HUES64 (cell line): ENCODE measurements at regions not wholly inside any gene's neighbourhood (a gene's known extent, or its start where the extent isn't known, plus 50 kb on each side); places are given as distances from the start of the nearest gene placed in this dataset.

Source experiments
- H3K27ac ChIP-seq: 2 replicates; pipeline ENCODE4 v1.7.0; 2013; ENCODE audit warnings: low read depth, low read length, inconsistent platforms
- H3K27me3 ChIP-seq: 2 replicates; pipeline ENCODE4 v1.6.1; 2013; ENCODE audit warnings: mild to moderate bottlenecking, low read length; ENCODE audit not compliant: insufficient read depth
- H3K36me3 ChIP-seq: 2 replicates; pipeline ENCODE4 v1.6.1; 2013; ENCODE audit warnings: mild to moderate bottlenecking, low read length; ENCODE audit not compliant: insufficient read depth
- H3K4me1 ChIP-seq: 2 replicates; pipeline ENCODE4 v1.6.1; 2013; ENCODE audit warnings: mild to moderate bottlenecking, low read length, moderate library complexity; ENCODE audit not compliant: insufficient read depth
- H3K4me3 ChIP-seq: 2 replicates; pipeline ENCODE4 v1.5.1; 2013; ENCODE audit warnings: mild to moderate bottlenecking, low read length, moderate library complexity
- H3K9ac ChIP-seq: 2 replicates; pipeline ENCODE4 v1.6.1; 2013; ENCODE audit warnings: mild to moderate bottlenecking, low read depth, low read length
- H3K9me3 ChIP-seq: 2 replicates; pipeline ENCODE4 v1.6.1; 2013; ENCODE audit warnings: low read depth, low read length; ENCODE audit not compliant: insufficient read depth
- WGBS: fragments of 150-250, 120-280 bp; methylation state at CpG from one replicate; pipeline ENCODE4 v1.1.7; 2013; ENCODE audit warnings: missing lambda C conversion rate; 5-methylcytosine and 5-hydroxymethylcytosine counted together

DNA sequence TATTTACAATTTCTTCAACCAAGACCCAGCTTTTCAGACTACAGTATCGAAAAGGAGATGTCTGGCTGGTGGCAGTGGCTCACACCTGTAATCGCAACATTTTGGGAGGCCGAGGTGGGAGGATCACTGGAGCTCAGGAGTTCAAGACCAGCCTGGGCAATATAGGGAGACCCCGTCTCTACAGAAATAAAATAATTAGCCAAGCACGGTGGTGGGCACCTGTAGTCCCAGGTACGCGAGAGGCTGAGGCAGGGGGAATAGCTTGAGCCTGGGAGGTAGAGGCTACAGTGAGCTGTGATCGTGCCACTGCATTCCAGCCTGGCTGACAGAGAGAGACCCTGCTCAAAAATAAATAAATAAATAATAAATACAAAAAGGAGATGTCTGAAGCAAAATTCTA is 530.5 kb downstream of the BCL11B start:
- H3K9me3 ChIP-seq, result 0 out of 2 replicates have a peak, but pooled peaks cover 5% of the 10 kb centered on the region
- no peak overlapping the region for H3K27ac ChIP-seq
- 96% methylated on average over 8 of the region's 8 CpGs for WGBS
- H3K27me3 ChIP-seq, result no peaks in the 10 kb centered on the region
- H3K36me3 ChIP-seq, result no peaks in the 10 kb centered on the region
- H3K9ac ChIP-seq, result no peak overlapping the region
- H3K4me1 ChIP-seq, result no peaks in the 10 kb centered on the region
- no peak overlapping the region for H3K4me3 ChIP-seq

DNA sequence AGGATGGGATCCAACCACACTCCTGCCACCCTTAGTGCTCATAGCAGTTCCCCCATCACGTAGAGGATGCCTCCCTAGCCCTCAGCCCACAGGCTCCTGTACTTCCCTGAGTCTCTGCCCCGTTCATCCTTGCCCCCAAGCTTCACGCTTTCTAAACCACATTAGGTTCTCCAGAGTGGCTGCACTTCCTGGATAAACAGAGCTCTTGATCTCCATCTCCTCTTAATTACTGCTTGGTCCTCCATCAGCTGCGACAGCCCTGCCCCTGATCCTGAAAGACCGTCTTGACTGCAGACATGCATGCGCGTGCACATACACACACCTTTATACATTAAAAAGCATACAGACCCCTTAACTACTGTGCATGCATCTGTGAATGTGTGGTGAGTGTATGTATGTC is 530.0 kb downstream of the BCL11B start:
- Histone ChIP-seq H3K27me3 (no peaks in the 10 kb centered on the region), H3K4me3 (no peak overlapping the region), H3K27ac (no peak overlapping the region), H3K9ac (no peak overlapping the region), H3K4me1 (no peaks in the 10 kb centered on the region), H3K36me3 (no peaks in the 10 kb centered on the region), H3K9me3 (0 out of 2 replicates have a peak, but pooled peaks cover 5% of the 10 kb centered on the region)
- WGBS, result 94% methylated on average over 7 of the region's 7 CpGs

DNA sequence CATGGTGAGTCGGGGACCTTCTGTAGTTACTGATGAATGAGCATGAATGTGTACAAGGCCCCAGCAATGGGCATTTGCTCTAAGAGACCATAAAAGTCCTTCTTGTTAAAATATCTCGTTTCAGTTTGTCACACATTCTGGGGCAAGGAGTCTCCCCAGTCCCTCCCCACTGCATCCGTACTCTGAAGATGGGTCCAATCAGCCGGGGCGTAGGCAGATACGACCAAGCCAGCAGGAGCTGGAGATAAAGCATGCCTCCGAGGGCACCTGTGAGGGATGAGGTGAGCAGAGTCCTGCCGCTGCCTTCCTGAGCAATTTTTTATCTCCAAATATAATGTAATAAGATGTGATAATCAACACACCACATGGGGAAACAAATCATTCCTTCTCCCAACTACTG is 528.5 kb downstream of the BCL11B start:
- Histone ChIP-seq H3K9ac (no peak overlapping the region), H3K4me1 (no peaks in the 10 kb centered on the region), H3K9me3 (no peaks in the 10 kb centered on the region), H3K27ac (no peak overlapping the region), H3K36me3 (no peaks in the 10 kb centered on the region), H3K27me3 (no peaks in the 10 kb centered on the region), H3K4me3 (no peak overlapping the region)
- WGBS, result 95% methylated on average over 7 of the region's 8 CpGs

DNA sequence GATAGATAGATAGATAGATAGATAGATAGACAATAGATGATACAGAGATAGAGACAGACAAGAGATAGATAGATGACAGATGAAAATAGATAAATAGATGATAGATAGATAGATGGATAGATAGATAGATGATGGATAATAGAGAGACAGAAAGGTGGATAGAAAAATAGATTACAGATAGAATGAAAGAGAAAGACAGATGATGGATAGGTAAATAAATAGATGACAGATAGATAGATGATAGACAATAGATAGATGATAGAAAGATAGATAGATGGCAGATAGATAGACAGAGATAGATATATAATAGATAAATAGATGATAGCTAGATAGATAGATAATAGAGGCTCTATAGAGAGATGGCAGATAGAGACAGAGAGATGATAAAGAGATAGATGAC is 523.0 kb downstream of the BCL11B start:
- Histone ChIP-seq H3K4me3 (no peak overlapping the region), H3K4me1 (no peaks in the 10 kb centered on the region; the same call in 1 of the 2 replicates), H3K36me3 (no peaks in the 10 kb centered on the region), H3K27ac (no peak overlapping the region), H3K9ac (no peak overlapping the region), H3K9me3 (no peaks in the 10 kb centered on the region), H3K27me3 (no peaks in the 10 kb centered on the region)

DNA sequence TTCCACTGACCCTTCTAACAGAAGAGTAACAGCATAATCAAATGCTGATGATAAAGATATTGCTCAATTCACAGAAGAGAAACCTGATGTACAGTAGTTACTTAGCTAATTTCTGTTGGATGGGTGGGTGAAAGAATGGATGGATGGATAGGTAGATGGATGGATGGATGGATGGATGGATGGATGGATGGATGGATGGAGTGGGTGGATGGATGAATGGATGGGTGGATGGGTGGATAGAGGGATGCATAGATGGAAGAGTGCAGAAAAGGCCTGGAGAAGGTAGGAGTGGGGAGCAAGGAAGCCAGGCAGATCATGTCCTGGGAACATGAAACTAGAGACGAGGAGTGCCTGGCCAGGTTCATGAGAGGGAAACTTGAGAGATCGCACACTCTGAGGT is 520.9 kb downstream of the BCL11B start:
- Histone ChIP-seq H3K4me1 (no peaks in the 10 kb centered on the region; the same call in 1 of the 2 replicates), H3K9ac (no peak overlapping the region), H3K36me3 (no peaks in the 10 kb centered on the region), H3K27me3 (no peaks in the 10 kb centered on the region), H3K9me3 (peaks cover 10% of the 10 kb centered on the region), H3K4me3 (no peak overlapping the region), H3K27ac (no peak overlapping the region)
- WGBS, result 97% methylated on average over 2 of the region's 2 CpGs

DNA sequence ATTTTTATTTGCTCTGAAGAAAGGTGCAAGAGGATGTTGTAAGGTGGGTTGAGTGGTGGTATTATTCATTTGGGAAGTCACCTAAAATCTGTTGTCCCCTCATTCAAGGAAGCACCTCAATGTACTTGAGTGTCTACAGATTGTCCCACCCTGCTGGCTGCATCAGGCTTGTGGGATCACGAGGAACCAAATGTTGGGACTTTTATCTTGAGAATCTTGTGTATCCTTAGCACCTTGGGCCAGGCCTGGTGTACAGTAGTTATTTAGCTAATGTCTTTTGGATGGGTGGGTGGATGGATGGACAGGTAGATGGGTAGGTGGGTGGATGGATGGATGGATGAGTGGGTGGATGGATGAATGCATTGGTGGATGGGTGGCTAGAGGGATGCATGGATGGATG is 519.3 kb downstream of the BCL11B start:
- Histone ChIP-seq H3K4me3 (no peak overlapping the region), H3K27me3 (no peaks in the 10 kb centered on the region), H3K4me1 (no peaks in the 10 kb centered on the region; the same call in 1 of the 2 replicates), H3K36me3 (no peaks in the 10 kb centered on the region), H3K27ac (no peak overlapping the region), H3K9me3 (peaks cover 10% of the 10 kb centered on the region), H3K9ac (no peak overlapping the region)
- WGBS, result 96% methylated on average over 1 of the region's 1 CpG

DNA sequence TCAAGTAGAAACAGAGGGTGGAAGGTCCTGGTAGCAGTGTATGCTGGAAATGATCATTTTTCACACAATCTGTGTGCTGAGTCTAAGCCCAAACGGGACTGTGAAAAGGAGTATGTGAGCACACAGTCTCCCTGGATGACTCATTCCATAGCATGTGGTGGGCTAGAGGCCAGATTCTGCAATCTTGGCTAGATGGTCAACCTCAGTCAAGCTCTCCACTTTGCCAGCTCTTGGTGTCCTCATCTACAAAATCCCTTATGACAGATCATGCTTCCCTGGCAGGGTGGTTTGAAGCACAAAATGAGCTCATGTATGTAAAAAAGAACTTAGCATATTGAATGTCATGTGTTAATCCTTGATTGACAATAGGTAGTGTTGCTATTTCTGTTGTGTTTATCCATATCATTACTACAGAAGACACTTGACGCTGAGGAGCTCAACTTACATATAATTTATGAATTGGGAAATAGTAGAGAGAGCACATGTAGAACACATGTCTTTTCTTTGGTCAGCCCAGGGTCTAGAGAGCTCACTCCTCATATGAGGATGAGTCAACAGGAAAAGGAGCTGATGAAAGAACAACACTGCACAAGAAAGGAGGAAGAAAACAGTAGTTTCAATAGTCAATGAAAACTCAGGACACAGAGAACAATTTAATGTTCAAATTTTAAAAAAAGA is 517.5 kb downstream of the BCL11B start:
- H3K4me1 ChIP-seq, result no peaks in the 10 kb centered on the region; the same call in 1 of the 2 replicates
- no peak overlapping the region for H3K4me3 ChIP-seq
- peaks cover 10% of the 10 kb centered on the region for H3K9me3 ChIP-seq
- H3K27me3 ChIP-seq, result no peaks in the 10 kb centered on the region
- WGBS, result 87% methylated on average over 1 of the region's 2 CpGs
- H3K9ac ChIP-seq, result no peak overlapping the region
- no peak overlapping the region for H3K27ac ChIP-seq
- no peaks in the 10 kb centered on the region for H3K36me3 ChIP-seq

DNA sequence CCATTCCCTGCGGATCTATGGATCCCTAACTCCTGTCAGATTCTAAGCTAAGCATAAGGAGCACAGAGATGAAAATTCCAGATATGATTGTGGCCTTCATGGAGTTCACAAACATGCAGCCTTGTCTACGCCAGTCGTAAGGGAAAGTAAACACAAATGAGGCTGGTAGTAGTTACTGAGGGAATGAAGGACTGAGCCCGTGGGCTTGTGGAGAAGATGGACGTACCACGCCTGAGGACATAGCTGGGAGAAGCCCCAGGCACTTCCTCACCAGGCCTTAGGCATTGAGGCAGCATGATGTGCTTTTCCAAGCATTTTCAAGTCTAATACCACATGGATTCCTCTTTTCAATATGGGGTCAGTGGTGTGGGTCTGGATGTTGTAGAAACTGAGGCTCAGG is 515.2 kb downstream of the BCL11B start:
- H3K9ac ChIP-seq, result no peak overlapping the region
- H3K4me1 ChIP-seq, result no peaks in the 10 kb centered on the region
- WGBS, result 94% methylated on average over 6 of the region's 6 CpGs
- peaks cover 10% of the 10 kb centered on the region for H3K9me3 ChIP-seq
- no peaks in the 10 kb centered on the region for H3K36me3 ChIP-seq
- no peaks in the 10 kb centered on the region for H3K27me3 ChIP-seq
- no peak overlapping the region for H3K4me3 ChIP-seq
- no peak overlapping the region for H3K27ac ChIP-seq

DNA sequence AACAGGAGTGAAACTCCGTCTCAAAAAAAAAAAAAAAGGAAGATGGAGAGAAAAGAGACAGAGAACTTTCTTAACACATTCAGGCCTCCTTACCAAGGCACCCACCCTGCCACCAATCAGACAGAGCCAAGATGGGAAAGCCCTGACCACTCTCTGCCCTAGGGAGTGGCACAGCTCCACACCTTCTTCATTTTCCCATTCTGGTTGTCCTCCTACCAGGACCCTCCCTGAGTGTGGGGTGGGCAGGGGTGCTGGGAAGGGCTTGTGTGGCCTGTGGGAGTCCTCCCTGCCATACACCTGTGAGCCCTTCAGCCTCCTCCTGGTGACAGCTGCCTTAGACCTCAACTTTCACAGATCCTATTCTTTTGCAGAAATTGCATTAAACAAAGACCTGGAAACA is 513.6 kb downstream of the BCL11B start:
- Histone ChIP-seq H3K27me3 (no peaks in the 10 kb centered on the region), H3K9ac (no peak overlapping the region), H3K9me3 (peaks cover 16% of the 10 kb centered on the region), H3K36me3 (no peaks in the 10 kb centered on the region), H3K4me1 (no peaks in the 10 kb centered on the region), H3K4me3 (no peak overlapping the region), H3K27ac (no peak overlapping the region)
- WGBS, result no CpG with 5 or more reads among the region's 1 CpG

DNA sequence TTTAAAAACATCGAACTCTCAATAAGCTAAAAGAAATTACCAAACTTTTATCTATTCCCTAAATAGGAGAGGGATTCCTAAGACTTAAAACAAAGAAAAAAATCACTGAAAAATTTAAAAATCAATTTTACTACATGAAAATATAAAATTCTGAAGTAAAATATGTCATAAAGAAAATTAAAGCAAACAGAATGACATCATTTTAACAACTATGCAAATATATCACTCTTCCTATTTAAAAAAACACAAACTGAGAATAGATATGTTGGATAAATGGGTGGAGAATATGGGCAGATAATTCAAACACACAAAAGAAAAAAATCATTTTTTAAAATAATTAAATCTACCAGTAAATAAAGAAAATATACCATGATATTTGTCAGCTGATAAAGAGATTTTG is 510.0 kb downstream of the BCL11B start:
- no CpG with 5 or more reads among the region's 1 CpG for WGBS
- Histone ChIP-seq H3K9ac (no peak overlapping the region), H3K27ac (no peak overlapping the region), H3K9me3 (peaks cover 12% of the 10 kb centered on the region), H3K4me1 (no peaks in the 10 kb centered on the region), H3K36me3 (no peaks in the 10 kb centered on the region), H3K27me3 (no peaks in the 10 kb centered on the region), H3K4me3 (no peak overlapping the region)

DNA sequence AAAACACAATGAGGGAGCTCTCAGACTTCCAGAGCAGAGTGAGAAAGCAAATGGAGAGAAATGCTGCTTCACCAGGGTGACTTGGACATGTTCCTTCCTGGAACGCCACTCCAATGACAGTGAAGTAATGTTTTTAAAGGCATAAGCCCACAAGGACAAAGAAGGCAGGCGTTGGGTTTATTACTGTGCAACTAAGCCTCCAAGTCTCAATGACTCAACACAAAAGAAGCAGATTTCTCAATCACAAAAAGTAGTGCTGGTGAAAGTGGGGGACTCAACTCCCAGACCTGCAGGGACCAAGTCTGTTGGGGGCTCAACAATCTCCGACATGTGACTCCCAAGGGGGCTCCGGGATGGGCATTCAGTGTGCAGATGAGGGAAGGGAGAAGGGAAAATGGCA is 505.2 kb downstream of the BCL11B start:
- no peaks in the 10 kb centered on the region for H3K4me1 ChIP-seq
- no peaks in the 10 kb centered on the region for H3K36me3 ChIP-seq
- no peak overlapping the region for H3K27ac ChIP-seq
- 98% methylated on average over 4 of the region's 4 CpGs for WGBS
- H3K9ac ChIP-seq, result no peak overlapping the region
- peaks cover 12% of the 10 kb centered on the region for H3K9me3 ChIP-seq
- no peaks in the 10 kb centered on the region for H3K27me3 ChIP-seq
- no peak overlapping the region for H3K4me3 ChIP-seq

DNA sequence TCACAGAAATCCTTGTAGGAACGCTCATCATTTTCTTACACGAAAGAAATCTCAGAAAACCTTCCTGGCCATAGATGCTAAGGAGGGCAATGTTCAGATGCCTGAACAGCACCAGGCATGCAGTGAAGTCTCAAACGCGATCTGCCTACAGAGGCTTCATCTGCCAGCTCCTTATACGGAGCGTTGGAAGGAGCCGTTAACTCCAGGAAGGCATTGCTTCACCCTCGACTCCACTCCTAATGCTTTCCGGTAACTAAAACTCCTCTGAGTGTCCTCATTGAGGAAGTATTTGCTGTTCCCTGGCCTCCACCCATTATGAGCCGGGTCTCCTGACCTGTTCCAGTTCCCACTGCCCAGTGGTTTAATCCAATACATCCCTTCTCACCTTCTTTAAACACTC is 502.7 kb downstream of the BCL11B start:
- no peak overlapping the region for H3K9ac ChIP-seq
- no peaks in the 10 kb centered on the region for H3K4me1 ChIP-seq
- H3K9me3 ChIP-seq, result no peaks in the 10 kb centered on the region
- H3K36me3 ChIP-seq, result no peaks in the 10 kb centered on the region
- no peaks in the 10 kb centered on the region for H3K27me3 ChIP-seq
- H3K27ac ChIP-seq, result no peak overlapping the region
- H3K4me3 ChIP-seq, result no peak overlapping the region
- 91% methylated on average over 10 of the region's 10 CpGs for WGBS
